ENCODE measurements at regions not wholly inside any gene's neighbourhood (a gene's known extent, or its start where the extent isn't known, plus 50 kb on each side); places are given as distances from the start of the nearest gene placed in this dataset.

GRCh38 chr21:28325618-28326017 is 667.1 kb downstream of the LTN1 start:
- H3K4me3 ChIP-seq (ENCODE audit: low read depth, low read length) = no peak overlapping the region
- no peaks in the 10 kb centered on the region for H3K36me3 ChIP-seq (ENCODE audit: control insufficient read depth, insufficient read depth, low read length)
- DNase-seq (ENCODE audit: low read depth) = peak; percentile 81
- no peak for FAIRE-seq
- H3K27me3 ChIP-seq (ENCODE audit: control insufficient read depth, insufficient read depth, low read length) = no peaks in the 10 kb centered on the region
- TF ChIP-seq CTCF (IDR thresholded peaks at IDR 0.05; ENCODE audit: insufficient read depth, low read length, severe bottlenecking) = no peak

- Histone ChIP-seq H3K4me3 (ENCODE audit: low read depth, low read length) (no peak overlapping the region), H3K27me3 (ENCODE audit: control insufficient read depth, insufficient read depth, low read length) (no peaks in the 10 kb centered on the region), H3K36me3 (ENCODE audit: control insufficient read depth, insufficient read depth, low read length) (no peaks in the 10 kb centered on the region)
- DNase-seq (ENCODE audit: low read depth) (no peak), FAIRE-seq (no peak)
- TF ChIP-seq CTCF (IDR thresholded peaks at IDR 0.05; ENCODE audit: insufficient read depth, low read length, severe bottlenecking) = no peak
Measured at GRCh38 chr21:28324690-28325089, 668.0 kb downstream of the LTN1 start.

- no peak for TF ChIP-seq CTCF (IDR thresholded peaks at IDR 0.05; ENCODE audit: insufficient read depth, low read length, severe bottlenecking)
- DNase-seq (ENCODE audit: low read depth) (no peak), FAIRE-seq (no peak)
- Histone ChIP-seq H3K4me3 (ENCODE audit: low read depth, low read length) (no peak overlapping the region), H3K36me3 (ENCODE audit: control insufficient read depth, insufficient read depth, low read length) (no peaks in the 10 kb centered on the region), H3K27me3 (ENCODE audit: control insufficient read depth, insufficient read depth, low read length) (no peaks in the 10 kb centered on the region)
Measured at GRCh38 chr21:28317177-28317950, 675.3 kb downstream of the LTN1 start.

- Histone ChIP-seq H3K36me3 (ENCODE audit: control insufficient read depth, insufficient read depth, low read length) (no peaks in the 10 kb centered on the region), H3K27me3 (ENCODE audit: control insufficient read depth, insufficient read depth, low read length) (no peaks in the 10 kb centered on the region), H3K4me3 (ENCODE audit: low read depth, low read length) (no peak overlapping the region)
- no peak for TF ChIP-seq CTCF (IDR thresholded peaks at IDR 0.05; ENCODE audit: insufficient read depth, low read length, severe bottlenecking)
- no peak for FAIRE-seq
- DNase-seq (ENCODE audit: low read depth) = no peak
Measured at GRCh38 chr21:28311411-28312190, 681.1 kb downstream of the LTN1 start.

GRCh38 chr21:28310711-28311110 is 682.0 kb downstream of the LTN1 start:
- no peak for DNase-seq (ENCODE audit: low read depth)
- H3K36me3 ChIP-seq (ENCODE audit: control insufficient read depth, insufficient read depth, low read length) = no peaks in the 10 kb centered on the region
- no peak overlapping the region for H3K4me3 ChIP-seq (ENCODE audit: low read depth, low read length)
- H3K27me3 ChIP-seq (ENCODE audit: control insufficient read depth, insufficient read depth, low read length) = no peaks in the 10 kb centered on the region
- TF ChIP-seq CTCF (IDR thresholded peaks at IDR 0.05; ENCODE audit: insufficient read depth, low read length, severe bottlenecking) = no peak
- no peak for FAIRE-seq
